Thoracic aorta (tissue), 2 donors: ENCODE measurements at regions not wholly inside any gene's neighbourhood (a gene's known extent, or its start where the extent isn't known, plus 50 kb on each side); places are given as distances from the start of the nearest gene placed in this dataset.

Experiments
- ATAC-seq: fragments of 150-250 bp; one replicate; pipeline ENCODE4 v1.8.0; 2017; ENCODE audit warnings: low read depth; ENCODE audit not compliant: insufficient number of reproducible peaks, low FRiP score
- DNase-seq: peaks from one replicate; pipeline ENCODE4 v3.0.0-alpha.2; 2020; ENCODE audit warnings: low spot score
- H3K27ac ChIP-seq, 2 donors: fragments of 200-600 bp; sonication (generic); 1 replicate in 1 of 2; 2 replicates in 1 of 2; pipeline ENCODE4 v1.5.1; 2016; ENCODE audit warnings: mild to moderate bottlenecking in 2 of 2, moderate library complexity in 2 of 2
- H3K27me3 ChIP-seq: fragments of 200-600 bp; sonication (generic); replicated peaks from 2 replicates; pipeline ENCODE4 v1.6.0; 2016; ENCODE audit warnings: mild to moderate bottlenecking; ENCODE audit not compliant: insufficient read depth
- H3K36me3 ChIP-seq: fragments of 200-600 bp; sonication (generic); one replicate; pipeline ENCODE4 v1.5.1; 2016
- H3K4me1 ChIP-seq, 2 donors: fragments of 200-600 bp; sonication (generic); 1 replicate in 1 of 2; 2 replicates in 1 of 2; pipeline versions ENCODE4 v1.5.1 to v1.6.0; 2016; ENCODE audit warnings: low read depth in 2 of 2, mild to moderate bottlenecking in 1 of 2; ENCODE audit not compliant: control insufficient read depth in 1 of 2
- H3K4me3 ChIP-seq: fragments of 200-600 bp; sonication (generic); 2 replicates; pipeline ENCODE4 v1.5.1; 2016; ENCODE audit warnings: mild to moderate bottlenecking
- H3K9me3 ChIP-seq: fragments of 200-600 bp; sonication (generic); 2 replicates; pipeline ENCODE4 v1.5.1; 2016
- TF ChIP-seq, protein P1 (sequence below): fragments of 200-600 bp; sonication (generic); IDR thresholded peaks from one replicate; pipeline ENCODE4 v1.5.1; 2019; ENCODE audit warnings: antibody characterized with exemption

DNA sequence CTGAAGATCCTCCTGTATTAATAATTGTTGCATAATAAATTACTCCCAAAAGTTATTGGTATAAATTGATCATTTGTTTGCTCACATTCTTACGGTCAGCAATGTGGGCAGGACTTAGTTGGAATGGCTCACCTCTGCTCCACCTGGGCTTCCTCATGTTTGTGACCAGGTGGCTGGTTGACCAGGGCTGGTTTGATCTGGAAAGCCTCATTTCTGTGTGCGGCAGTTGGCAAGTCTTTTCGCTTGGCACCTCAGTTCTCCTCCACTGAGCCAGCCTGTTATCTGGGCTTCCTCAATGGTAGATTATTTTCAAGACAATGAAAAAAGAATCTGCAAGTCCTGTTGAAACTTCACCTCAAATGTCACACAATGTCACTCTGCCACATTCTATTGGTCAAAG lies 301.1 kb downstream of the TBL1XR1 start:
- ATAC-seq (no peak), DNase-seq (no peak)
- Histone ChIP-seq H3K36me3 (no peaks in the 10 kb centered on the region), H3K4me1 (no peaks in the 10 kb centered on the region), H3K4me3 (no peak overlapping the region), H3K9me3 (no peaks in the 10 kb centered on the region), H3K27ac (no peak overlapping the region), H3K27me3 (no peaks in the 10 kb centered on the region)
- TF ChIP-seq, protein P1, sequence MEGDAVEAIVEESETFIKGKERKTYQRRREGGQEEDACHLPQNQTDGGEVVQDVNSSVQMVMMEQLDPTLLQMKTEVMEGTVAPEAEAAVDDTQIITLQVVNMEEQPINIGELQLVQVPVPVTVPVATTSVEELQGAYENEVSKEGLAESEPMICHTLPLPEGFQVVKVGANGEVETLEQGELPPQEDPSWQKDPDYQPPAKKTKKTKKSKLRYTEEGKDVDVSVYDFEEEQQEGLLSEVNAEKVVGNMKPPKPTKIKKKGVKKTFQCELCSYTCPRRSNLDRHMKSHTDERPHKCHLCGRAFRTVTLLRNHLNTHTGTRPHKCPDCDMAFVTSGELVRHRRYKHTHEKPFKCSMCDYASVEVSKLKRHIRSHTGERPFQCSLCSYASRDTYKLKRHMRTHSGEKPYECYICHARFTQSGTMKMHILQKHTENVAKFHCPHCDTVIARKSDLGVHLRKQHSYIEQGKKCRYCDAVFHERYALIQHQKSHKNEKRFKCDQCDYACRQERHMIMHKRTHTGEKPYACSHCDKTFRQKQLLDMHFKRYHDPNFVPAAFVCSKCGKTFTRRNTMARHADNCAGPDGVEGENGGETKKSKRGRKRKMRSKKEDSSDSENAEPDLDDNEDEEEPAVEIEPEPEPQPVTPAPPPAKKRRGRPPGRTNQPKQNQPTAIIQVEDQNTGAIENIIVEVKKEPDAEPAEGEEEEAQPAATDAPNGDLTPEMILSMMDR = no peak

DNA sequence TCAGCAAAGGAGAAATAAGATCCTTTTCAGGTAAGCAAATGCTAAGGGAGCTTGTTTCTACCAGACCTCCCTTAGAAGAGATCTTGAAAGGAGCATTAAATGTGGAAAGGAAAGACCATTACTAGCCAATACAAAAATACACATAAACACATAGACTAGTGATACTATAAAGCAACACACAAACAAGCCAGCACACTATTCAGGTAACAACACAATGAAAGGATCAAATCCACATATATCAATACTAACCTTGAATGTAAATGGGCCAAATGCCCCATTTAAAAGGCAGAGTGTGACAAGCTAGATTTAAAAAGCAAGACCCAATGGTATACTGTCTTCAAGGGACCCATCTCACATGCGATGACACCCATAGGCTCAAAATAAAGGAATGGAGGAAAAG lies 317.6 kb downstream of the TBL1XR1 start:
- ATAC-seq (no peak), DNase-seq (no peak)
- Histone ChIP-seq H3K4me1 (no peaks in the 10 kb centered on the region), H3K4me3 (no peak overlapping the region), H3K9me3 (peaks cover 5% of the 10 kb centered on the region), H3K27me3 (no peaks in the 10 kb centered on the region), H3K36me3 (no peaks in the 10 kb centered on the region), H3K27ac (no peak overlapping the region)
- TF ChIP-seq, protein P1 = no peak

DNA sequence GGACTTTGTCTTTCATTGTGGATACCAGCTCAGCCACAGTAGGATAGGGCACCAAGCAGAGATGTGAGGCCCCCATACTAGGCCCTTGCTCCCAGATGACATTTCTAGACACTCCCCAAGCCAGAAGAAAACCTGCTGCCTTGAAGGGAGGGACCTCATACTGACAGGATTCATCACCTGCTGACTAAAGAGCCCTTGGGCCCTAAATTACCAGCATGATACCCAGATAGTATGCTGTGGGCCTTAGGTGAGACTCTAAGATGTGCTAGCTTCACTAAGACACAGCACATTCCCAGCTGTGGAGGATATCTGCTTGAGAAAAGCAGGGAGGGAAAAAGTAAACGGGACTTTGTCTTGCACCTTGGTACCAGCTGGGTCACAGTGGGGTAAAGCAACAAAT lies 324.0 kb downstream of the TBL1XR1 start:
- DNase-seq (no peak), ATAC-seq (no peak)
- no peak overlapping the region for H3K4me3 ChIP-seq
- TF ChIP-seq, protein P1 = no peak
- no peak overlapping the region for H3K27ac ChIP-seq
- H3K9me3 ChIP-seq = no peaks in the 10 kb centered on the region
- H3K27me3 ChIP-seq = no peaks in the 10 kb centered on the region
- no peaks in the 10 kb centered on the region for H3K36me3 ChIP-seq
- H3K4me1 ChIP-seq = peaks cover 0 to 7% of the 10 kb centered on the region in 2 donors

DNA sequence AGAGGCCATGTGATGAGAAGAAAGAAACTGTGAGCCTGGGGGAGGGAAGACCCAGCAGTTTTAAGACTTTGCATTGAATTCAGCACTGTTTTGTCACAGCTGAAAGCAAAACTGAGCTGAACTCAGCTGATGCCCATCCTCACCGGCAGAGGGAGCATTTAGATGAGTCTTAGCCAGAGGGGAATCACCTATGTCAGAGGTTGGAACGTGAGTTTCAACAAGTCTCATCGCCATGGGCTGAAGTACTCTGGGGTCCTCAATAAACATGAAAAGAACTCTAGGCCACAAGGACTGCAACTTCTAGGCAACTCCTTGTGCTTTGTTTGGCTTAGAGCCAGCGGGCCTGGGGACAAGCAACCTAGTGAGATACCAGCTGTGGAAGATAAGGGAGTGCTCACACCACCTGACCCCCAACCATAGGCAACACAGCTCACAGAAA lies 324.5 kb downstream of the TBL1XR1 start:
- H3K36me3 ChIP-seq = no peaks in the 10 kb centered on the region
- no peaks in the 10 kb centered on the region for H3K9me3 ChIP-seq
- H3K4me3 ChIP-seq = no peak overlapping the region
- TF ChIP-seq, protein P1 = peak; percentile 72
- peaks cover 0 to 7% of the 10 kb centered on the region in 2 donors for H3K4me1 ChIP-seq
- no peak overlapping the region for H3K27ac ChIP-seq
- no peak for ATAC-seq
- DNase-seq = no peak
- H3K27me3 ChIP-seq = no peaks in the 10 kb centered on the region

DNA sequence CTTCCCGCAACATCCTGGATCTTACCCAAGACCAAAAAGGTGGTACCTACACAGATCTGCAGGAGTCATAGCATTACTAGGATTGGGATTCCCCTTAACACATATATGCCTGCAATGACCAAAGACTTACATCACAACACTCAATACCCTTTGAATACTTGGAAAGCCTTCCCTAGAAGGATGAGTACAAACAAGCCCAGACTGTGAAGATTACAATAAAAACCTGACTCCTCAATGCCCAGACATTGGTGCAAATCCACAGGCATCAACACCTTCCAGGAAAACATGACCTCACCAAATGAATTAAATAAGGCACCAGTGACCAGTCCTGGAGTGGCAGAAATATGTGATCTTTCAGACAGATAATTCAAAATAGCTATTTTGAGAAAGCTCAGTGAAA lies 326.8 kb downstream of the TBL1XR1 start:
- TF ChIP-seq, protein P1 = no peak
- H3K36me3 ChIP-seq = no peaks in the 10 kb centered on the region
- H3K4me3 ChIP-seq = no peak overlapping the region
- no peak for ATAC-seq
- DNase-seq = no peak
- no peaks in the 10 kb centered on the region for H3K27me3 ChIP-seq
- no peak overlapping the region for H3K27ac ChIP-seq
- H3K9me3 ChIP-seq = no peaks in the 10 kb centered on the region
- peaks cover 0 to 7% of the 10 kb centered on the region in 2 donors for H3K4me1 ChIP-seq
